ENCODE measurements at regions not wholly inside any gene's neighbourhood (a gene's known extent, or its start where the extent isn't known, plus 50 kb on each side); places are given as distances from the start of the nearest gene placed in this dataset.

- DNase-seq (ENCODE audit: low read depth in 2 of 2), result no peak
Observed at GRCh38 chr10:123454987-123455386, 211.2 kb upstream of the GPR26 start.

DNA sequence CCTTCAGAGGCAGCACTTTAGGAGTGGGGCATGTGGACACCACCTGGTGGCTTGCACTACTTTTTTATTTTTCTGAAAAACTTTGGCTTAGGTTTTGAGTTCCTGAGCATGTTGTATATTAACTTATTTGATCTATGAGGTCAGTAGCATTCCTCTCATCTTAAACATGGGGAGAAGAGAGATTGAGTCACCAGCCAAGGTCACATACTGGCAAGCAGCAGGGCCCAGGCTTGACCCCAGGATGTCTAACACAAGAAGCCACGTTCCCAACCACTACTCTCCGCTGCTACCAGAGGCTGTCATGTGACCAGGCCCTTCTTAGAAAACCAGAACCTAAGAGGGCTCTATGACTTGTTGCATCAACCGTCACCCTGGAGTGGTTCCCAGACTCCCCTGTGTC lies 210.3 kb upstream of the GPR26 start:
- DNase-seq (ENCODE audit: low read depth in 2 of 2), result no peak

- no peak for DNase-seq (ENCODE audit: low read depth in 2 of 2)
Observed at GRCh38 chr10:123458933-123459332, 207.2 kb upstream of the GPR26 start.

GRCh38 chr10:123459371-123460091 lies 206.6 kb upstream of the GPR26 start:
- no peak for DNase-seq (ENCODE audit: low read depth in 2 of 2)

DNA sequence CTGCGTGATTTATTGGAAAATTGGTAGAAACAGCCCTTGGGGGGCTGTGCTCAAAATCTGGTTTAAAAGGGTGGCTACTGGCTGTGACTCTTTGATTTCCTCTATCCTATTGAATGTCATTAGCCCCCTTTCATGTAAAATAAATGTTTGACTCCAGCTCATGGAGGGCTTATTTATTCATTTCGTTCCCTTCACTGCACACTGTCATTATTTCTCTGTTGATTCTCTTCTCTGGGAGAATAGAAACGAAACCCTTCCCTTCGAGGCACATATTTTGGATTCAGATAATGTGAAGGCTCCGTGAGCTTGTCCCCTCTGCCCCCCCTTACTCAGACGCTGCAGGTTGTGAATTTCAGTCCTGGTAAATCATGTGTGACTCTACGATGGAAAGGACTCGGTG lies 203.9 kb upstream of the GPR26 start:
- DNase-seq (ENCODE audit: low read depth in 2 of 2), result no peak

GRCh38 chr10:123462756-123463155 lies 203.4 kb upstream of the GPR26 start:
- DNase-seq (ENCODE audit: low read depth in 2 of 2), result no peak

- DNase-seq (ENCODE audit: low read depth in 2 of 2), result no peak
Observed at GRCh38 chr10:123463181-123463580, 203.0 kb upstream of the GPR26 start.

GRCh38 chr10:123463698-123464097 lies 202.5 kb upstream of the GPR26 start:
- no peak for DNase-seq (ENCODE audit: low read depth in 2 of 2)

GRCh38 chr10:123464430-123465323 lies 201.5 kb upstream of the GPR26 start:
- DNase-seq (ENCODE audit: low read depth in 2 of 2), result no peak

- no peak for DNase-seq (ENCODE audit: low read depth in 2 of 2)
Observed at GRCh38 chr10:123470336-123470921, 195.7 kb upstream of the GPR26 start.

GRCh38 chr10:123471811-123472210 lies 194.3 kb upstream of the GPR26 start:
- no peak for DNase-seq (ENCODE audit: low read depth in 2 of 2)

- DNase-seq (ENCODE audit: low read depth in 2 of 2), result no peak
Observed at GRCh38 chr10:123472606-123473005, 193.5 kb upstream of the GPR26 start.

DNA sequence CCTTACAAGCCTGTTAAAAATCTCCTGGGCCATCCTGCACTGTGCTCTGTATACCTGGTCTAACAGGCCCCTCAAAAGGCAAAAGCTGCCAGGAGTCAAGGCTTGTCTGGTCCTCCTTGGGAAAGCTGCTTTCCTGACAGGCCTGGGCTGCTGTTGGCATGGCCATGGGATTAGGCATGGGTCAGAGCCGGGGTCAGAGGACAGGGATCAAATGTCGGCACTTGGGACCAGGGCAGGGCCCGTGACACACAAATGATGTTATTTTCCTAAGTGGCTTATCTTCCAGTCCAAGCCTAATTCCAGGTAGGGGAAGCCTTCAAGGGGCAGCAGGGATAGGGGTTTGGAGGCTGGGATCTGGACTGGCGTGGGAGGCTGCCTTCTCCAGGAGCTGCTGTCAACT lies 191.5 kb upstream of the GPR26 start:
- DNase-seq (ENCODE audit: low read depth in 2 of 2), result no peak

- no peak for DNase-seq (ENCODE audit: low read depth in 2 of 2)
Observed at GRCh38 chr10:123475466-123475865, 190.7 kb upstream of the GPR26 start.

GRCh38 chr10:123478116-123478515 lies 188.0 kb upstream of the GPR26 start:
- no peak for DNase-seq (ENCODE audit: low read depth in 2 of 2)

- DNase-seq (ENCODE audit: low read depth in 2 of 2), result no peak
Observed at GRCh38 chr10:123479640-123480039, 186.5 kb upstream of the GPR26 start.

DNA sequence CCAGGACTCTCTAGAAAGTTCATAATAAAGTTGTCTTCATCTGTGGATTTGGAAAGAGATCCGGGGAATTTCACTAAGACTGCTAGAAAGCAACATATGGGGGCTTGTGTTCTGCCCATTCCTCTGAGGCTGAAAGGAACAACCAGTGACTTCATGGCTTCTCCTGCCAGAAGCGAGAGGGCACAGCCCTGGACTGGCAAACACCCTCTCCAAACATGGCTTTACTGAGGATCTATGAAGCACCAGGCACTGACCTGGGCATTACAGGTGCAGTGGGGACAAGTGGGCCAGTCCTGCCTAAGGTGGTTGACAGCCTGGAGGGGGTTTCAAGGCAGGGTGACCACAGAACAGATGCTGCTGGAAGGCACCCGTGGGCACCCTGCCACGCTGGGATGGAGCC lies 185.8 kb upstream of the GPR26 start:
- DNase-seq (ENCODE audit: low read depth in 2 of 2), result no peak

DNA sequence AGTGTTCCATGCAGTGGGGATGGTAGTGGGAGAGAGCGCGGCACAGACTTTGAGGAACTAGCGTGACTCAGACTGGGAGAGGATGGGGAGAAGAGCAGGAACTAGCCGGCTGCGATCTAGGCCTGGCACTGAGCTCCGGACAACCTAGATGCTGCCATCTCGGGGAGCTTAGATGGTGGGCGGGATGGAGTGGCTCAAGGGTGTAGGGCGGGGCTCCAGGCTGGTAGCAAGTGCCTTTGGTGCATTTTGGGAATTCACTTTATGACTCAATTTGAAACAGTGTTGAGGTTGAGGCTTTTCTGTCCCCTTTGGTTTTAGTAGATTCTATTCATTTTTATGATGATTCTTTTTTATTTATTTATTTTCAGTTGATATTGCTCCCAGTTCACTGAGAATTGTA lies 185.3 kb upstream of the GPR26 start:
- no peak for DNase-seq (ENCODE audit: low read depth in 2 of 2)

GRCh38 chr10:123484722-123485121 lies 181.4 kb upstream of the GPR26 start:
- DNase-seq (ENCODE audit: low read depth in 2 of 2), result no peak

- no peak for DNase-seq (ENCODE audit: low read depth in 2 of 2)
Observed at GRCh38 chr10:123485341-123485960, 180.7 kb upstream of the GPR26 start.

- DNase-seq (ENCODE audit: low read depth in 2 of 2), result no peak
Observed at GRCh38 chr10:123488436-123488835, 177.7 kb upstream of the GPR26 start.

GRCh38 chr10:123491364-123491763 lies 174.8 kb upstream of the GPR26 start:
- DNase-seq (ENCODE audit: low read depth in 2 of 2), result no peak
